ENCODE measurements at regions not wholly inside any gene's neighbourhood (a gene's known extent, or its start where the extent isn't known, plus 50 kb on each side); places are given as distances from the start of the nearest gene placed in this dataset.

DNA sequence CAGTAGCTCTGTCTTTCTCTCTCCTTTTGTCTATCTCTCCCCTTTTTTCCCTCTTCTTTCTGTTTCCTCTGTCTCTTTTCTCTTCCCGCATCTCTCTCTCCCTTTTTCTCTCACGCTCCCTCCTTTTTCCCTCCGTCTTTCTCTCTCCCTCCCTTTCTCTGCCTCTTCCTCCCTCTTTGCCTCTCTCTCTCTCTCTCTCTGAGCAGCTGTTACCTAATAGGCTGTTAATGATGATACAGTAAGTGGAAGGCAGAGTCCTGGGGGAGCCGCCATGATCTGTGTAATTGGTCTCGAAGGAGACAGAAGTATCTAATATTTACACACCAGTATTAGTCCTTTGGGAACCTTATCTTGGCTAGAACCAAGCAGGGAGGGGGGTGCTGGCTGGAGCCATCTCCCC is 136.1 kb upstream of the CIBAR2 start:
- Histone ChIP-seq H2BK120ac (ENCODE audit: low read depth, low read length, poor library complexity, severe bottlenecking) (no peak overlapping the region), H2BK5ac (ENCODE audit: insufficient read length, low read length) (no peak overlapping the region), H3K4me1 (ENCODE audit: insufficient read depth, low read length) (no peaks in the 10 kb centered on the region), H3K23me2 (ENCODE audit: insufficient read length, low read depth, low read length, poor library complexity, severe bottlenecking) (no peaks in the 10 kb centered on the region), H4K91ac (ENCODE audit: insufficient read length, low read depth, low read length) (no peak overlapping the region), H2BK20ac (ENCODE audit: low read depth, low read length, poor library complexity, severe bottlenecking) (no peak overlapping the region), H3K27ac (ENCODE audit: insufficient read length, low read depth, low read length) (no peak overlapping the region), H3K27me3 (ENCODE audit: insufficient read depth, low read length) (no peaks in the 10 kb centered on the region), H3K18ac (ENCODE audit: insufficient read length, low read depth, low read length) (no peak overlapping the region), H3K23ac (ENCODE audit: insufficient read length, low read depth, low read length) (no peak overlapping the region), H3K14ac (ENCODE audit: insufficient read depth, low read length) (no peak overlapping the region), H4K20me1 (ENCODE audit: control insufficient read depth, insufficient read depth, insufficient read length) (peaks cover 4% of the 10 kb centered on the region), H4K8ac (replicated peaks; ENCODE audit: insufficient read length, low read depth, low read length) (no peak overlapping the region), H2BK12ac (ENCODE audit: insufficient read length, low read depth, low read length) (no peak overlapping the region), H3K9me3 (ENCODE audit: control insufficient read depth, low read depth, low read length) (no peaks in the 10 kb centered on the region), H4K5ac (ENCODE audit: insufficient read length, low read depth, low read length) (no peak overlapping the region), H2AK5ac (ENCODE audit: insufficient read length, low read length) (no peak overlapping the region), H3K79me2 (ENCODE audit: insufficient read depth, low read length) (no peaks in the 10 kb centered on the region; the same call in 1 of the 2 replicates), H2BK15ac (ENCODE audit: low read depth, low read length) (no peak overlapping the region), H3K4ac (ENCODE audit: low read depth, low read length) (no peak overlapping the region), H3K56ac (ENCODE audit: insufficient read length, low read depth, low read length) (no peak overlapping the region), H3T11ph (ENCODE audit: low read length) (no peak overlapping the region), H2AFZ (ENCODE audit: low read length) (no peak overlapping the region), H3K79me1 (ENCODE audit: insufficient read depth, low read depth, low read length, poor library complexity, severe bottlenecking) (no peaks in the 10 kb centered on the region), H3K9ac (ENCODE audit: extremely low read depth, insufficient read length, low read length) (no peak overlapping the region), H3K4me2 (ENCODE audit: insufficient read depth, insufficient read length, low read length) (no peak overlapping the region)
- Mint-ChIP-seq H3K4me1 (peaks cover 9 to 27% of the 10 kb centered on the region in 2 experiments), H3K27me3 (ENCODE audit: low read depth) (peaks cover 5% of the 10 kb centered on the region; the same call in 1 of the 2 replicates), H3K9me3 (no peaks in the 10 kb centered on the region), H3K27ac (peak overlapping the region in 1 of 3 experiments; percentile 61; a peak in 1 of 7 replicates), H3K36me3 (ENCODE audit: insufficient read depth in 1 of 3, low read depth in 3 of 3) (no peaks in the 10 kb centered on the region), H3K4me3 (no peak overlapping the region)
- 100% methylated on average over 3 of the region's 5 CpGs for WGBS (ENCODE audit: extremely low coverage, insufficient read length, low lambda C conversion rate)
- no peak for DNase-seq
- TF ChIP-seq, protein P1, sequence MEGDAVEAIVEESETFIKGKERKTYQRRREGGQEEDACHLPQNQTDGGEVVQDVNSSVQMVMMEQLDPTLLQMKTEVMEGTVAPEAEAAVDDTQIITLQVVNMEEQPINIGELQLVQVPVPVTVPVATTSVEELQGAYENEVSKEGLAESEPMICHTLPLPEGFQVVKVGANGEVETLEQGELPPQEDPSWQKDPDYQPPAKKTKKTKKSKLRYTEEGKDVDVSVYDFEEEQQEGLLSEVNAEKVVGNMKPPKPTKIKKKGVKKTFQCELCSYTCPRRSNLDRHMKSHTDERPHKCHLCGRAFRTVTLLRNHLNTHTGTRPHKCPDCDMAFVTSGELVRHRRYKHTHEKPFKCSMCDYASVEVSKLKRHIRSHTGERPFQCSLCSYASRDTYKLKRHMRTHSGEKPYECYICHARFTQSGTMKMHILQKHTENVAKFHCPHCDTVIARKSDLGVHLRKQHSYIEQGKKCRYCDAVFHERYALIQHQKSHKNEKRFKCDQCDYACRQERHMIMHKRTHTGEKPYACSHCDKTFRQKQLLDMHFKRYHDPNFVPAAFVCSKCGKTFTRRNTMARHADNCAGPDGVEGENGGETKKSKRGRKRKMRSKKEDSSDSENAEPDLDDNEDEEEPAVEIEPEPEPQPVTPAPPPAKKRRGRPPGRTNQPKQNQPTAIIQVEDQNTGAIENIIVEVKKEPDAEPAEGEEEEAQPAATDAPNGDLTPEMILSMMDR (conservative IDR thresholded peaks at IDR 0.05) = no peak

Measured in H9 (cell line).